ENCODE measurements at regions not wholly inside any gene's neighbourhood (a gene's known extent, or its start where the extent isn't known, plus 50 kb on each side); places are given as distances from the start of the nearest gene placed in this dataset.

DNA sequence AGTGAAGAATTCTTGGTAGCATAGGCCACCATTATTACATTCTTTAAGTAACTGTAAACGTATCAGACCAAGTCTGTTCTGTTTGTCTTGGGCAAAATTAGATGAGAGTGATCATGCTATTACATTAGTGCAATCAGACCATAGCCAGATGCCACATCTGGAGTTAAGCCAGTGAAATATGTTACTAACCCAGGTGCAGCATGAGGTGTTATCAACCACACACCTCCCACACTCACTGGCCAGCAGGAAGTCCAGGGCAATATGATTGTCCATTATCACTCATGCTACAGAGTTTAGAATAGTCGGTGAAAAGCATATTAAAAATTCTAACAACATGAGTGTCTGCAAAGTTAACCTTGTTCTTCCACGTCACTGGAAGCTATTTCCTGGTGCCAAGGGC lies 119.4 kb downstream of the GPCPD1 start:
- TF ChIP-seq, protein P1, sequence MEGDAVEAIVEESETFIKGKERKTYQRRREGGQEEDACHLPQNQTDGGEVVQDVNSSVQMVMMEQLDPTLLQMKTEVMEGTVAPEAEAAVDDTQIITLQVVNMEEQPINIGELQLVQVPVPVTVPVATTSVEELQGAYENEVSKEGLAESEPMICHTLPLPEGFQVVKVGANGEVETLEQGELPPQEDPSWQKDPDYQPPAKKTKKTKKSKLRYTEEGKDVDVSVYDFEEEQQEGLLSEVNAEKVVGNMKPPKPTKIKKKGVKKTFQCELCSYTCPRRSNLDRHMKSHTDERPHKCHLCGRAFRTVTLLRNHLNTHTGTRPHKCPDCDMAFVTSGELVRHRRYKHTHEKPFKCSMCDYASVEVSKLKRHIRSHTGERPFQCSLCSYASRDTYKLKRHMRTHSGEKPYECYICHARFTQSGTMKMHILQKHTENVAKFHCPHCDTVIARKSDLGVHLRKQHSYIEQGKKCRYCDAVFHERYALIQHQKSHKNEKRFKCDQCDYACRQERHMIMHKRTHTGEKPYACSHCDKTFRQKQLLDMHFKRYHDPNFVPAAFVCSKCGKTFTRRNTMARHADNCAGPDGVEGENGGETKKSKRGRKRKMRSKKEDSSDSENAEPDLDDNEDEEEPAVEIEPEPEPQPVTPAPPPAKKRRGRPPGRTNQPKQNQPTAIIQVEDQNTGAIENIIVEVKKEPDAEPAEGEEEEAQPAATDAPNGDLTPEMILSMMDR (conservative IDR thresholded peaks at IDR 0.05) = no peak
- TF ChIP-seq ZFX (IDR thresholded peaks at IDR 0.05) = no peak

Data from C4-2B (cell line).